ENCODE measurements at regions not wholly inside any gene's neighbourhood (a gene's known extent, or its start where the extent isn't known, plus 50 kb on each side); places are given as distances from the start of the nearest gene placed in this dataset.
A peak's percentile ranks its signal among the peaks of the same experiment; 100 is the strongest.

GRCh38 chrX:40303256-40304077, 205.7 kb upstream of the BCOR start:
- DNase-seq, result no peak

DNA sequence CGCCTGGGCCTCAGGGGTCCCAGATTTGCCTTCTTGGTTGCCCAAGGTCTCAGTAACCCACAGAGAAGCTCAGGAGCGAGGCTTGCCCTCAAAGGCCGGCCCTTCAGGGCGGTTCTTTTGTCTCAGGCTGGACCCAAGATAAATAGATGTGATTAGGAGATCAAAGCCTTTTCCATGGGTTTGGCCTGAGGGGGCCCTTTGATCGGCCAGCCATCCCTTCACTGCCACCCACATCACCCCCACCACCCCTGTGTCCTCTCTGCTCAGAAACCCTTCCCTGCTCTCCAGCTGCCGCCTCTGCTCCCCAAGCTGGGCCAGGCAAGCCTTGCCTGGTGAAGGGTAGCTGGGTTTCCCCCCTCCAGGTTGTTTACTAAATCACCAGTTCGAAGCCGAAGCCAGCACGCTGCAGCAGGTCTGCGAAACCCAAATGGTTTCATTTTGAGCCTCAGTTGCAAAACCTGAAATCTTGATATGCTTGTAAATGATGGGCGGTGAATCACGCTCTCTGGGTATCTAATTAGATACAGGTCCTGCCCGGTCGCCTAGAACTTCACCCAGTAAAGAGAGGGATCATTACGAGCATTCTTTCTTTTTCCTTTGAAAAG, 202.6 kb upstream of the BCOR start:
- no peak for DNase-seq

DNA sequence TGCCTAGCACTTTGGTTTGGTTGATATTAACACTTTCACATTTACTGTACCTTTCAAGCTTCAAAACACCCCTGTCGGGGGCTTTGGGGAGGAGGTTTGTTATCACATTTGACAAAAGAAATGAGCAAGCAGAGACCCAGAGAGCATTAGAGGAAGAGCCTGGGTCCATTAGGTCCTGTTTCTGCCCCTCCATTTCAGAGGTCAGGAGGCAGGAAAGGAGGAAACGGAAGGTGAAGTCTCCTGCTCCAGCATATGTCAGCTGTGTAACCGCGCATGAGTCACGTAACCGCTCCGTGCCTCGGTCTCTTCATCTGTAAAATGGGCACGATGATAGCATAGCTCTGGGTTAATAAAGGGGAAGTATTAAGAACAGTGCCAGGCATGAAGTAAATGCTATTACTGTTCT, 201.9 kb upstream of the BCOR start:
- no peak for DNase-seq

GRCh38 chrX:40298572-40299479, 201.1 kb upstream of the BCOR start:
- DNase-seq, result peak; percentile 38

GRCh38 chrX:40298069-40298468, 200.3 kb upstream of the BCOR start:
- DNase-seq, result no peak

- no peak for DNase-seq
Measured at GRCh38 chrX:40291553-40291952, 193.8 kb upstream of the BCOR start.

GRCh38 chrX:40290517-40290916, 192.8 kb upstream of the BCOR start:
- no peak for DNase-seq

GRCh38 chrX:40285876-40286275, 188.1 kb upstream of the BCOR start:
- DNase-seq, result no peak

- no peak for DNase-seq
Measured at GRCh38 chrX:40284852-40285251, 187.1 kb upstream of the BCOR start.

GRCh38 chrX:40283981-40284380, 186.2 kb upstream of the BCOR start:
- DNase-seq, result no peak

GRCh38 chrX:40282946-40283660, 185.3 kb upstream of the BCOR start:
- peak; percentile 50 for DNase-seq

DNA sequence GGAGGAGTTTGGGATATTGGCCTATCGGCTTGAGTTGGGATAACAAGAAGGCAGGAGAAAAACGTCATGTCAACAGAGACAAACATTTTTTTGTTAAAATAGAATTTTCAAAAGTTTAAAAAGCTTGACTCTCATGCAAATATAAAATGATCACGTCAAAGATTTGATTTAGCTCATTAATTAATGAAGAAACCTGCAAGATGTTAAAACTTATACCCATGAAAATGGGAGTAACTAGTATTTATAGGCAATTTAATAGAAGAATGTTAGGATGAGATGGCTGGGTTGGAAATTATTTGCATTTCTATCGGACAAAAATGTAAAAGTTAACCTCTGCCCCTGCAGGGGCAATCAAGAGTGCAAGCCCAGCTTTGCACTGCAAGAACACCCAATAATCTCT, 184.6 kb upstream of the BCOR start:
- DNase-seq, result no peak

DNA sequence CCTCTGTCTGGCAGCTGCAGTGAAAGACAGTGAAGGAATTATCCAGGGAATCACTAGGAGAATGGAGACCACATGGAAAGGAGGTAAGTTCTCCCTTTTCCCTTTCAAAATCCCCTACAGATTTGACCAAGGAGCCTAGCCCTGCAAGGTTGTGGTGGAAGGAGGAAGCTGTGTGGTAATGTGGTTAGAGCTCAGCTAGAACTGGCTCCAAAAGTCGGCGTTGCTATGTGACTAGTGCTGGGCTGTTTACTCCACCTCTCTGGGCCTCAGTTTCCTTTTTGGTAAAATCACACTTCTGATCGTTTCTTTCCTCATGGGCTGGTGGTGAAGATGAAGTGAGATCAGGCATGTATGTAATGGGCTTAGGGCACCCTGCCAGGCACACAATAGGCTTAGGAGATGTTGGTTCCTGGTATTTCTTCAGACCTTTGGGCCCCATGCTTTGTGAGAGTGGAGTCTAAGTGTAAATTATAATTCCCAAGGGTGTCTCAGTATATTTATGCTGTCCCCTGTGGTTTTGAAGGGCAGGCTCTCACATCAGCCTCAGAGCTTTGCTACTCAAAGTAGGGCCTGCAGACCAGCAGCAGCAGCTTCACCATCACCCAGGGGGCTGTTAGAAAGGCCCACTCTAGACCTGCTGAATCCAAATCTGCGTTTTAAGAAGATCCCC, 183.7 kb upstream of the BCOR start:
- DNase-seq, result no peak

GRCh38 chrX:40279762-40280161, 182.0 kb upstream of the BCOR start:
- no peak for DNase-seq

DNA sequence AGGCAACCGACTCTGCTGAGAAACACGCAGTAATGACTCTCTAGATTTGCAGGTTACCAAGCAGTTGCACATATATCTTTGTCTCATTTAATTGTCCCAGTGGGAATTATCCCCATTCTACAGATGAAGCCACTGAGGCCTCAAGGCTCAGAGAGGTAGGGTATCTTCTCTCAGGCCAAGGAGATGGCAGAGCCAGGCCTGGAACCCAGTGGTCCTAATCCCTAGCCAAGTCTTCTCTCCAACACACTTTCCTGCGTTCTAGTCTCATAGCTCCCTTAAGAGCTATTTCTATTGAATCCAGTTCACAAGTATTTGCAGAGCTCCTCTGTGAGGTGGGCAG, 181.3 kb upstream of the BCOR start:
- no peak for DNase-seq

DNA sequence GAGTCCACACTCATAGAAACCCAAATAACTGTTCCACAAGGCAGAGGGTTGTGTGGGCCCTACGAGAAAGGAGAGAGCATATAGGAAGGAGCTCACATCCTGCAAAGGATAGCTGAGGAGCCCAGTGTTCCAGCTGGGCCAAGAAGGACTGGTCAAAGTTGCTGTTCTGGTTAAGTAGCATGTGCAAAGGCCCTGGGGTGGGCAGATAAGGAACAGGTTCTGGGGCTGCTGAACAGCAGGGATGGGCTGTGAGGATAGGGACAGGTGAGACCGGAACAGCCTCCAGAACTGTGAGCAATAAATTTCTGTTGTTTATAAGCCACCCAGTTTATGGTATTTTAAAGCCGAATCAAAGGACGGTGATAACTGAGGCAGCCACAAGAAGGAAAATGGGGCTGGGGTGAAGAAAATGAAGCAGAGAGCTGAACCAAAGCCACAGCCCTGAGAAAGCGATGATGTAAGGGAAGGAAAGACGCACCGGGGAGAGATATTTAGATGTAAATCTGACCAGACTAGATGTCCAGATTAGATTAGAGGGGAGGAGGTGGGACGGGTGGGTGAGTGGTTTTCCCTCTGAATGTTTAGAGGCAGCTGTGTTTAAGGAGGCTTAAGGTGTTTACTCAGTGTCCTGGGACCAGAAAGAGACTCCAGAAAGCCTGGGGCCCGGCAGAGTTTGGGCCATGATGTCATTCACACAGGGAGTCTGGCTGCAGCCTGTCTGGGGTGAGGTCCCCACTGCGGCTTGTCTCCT, 180.8 kb upstream of the BCOR start:
- peak; percentile 77 for DNase-seq

DNA sequence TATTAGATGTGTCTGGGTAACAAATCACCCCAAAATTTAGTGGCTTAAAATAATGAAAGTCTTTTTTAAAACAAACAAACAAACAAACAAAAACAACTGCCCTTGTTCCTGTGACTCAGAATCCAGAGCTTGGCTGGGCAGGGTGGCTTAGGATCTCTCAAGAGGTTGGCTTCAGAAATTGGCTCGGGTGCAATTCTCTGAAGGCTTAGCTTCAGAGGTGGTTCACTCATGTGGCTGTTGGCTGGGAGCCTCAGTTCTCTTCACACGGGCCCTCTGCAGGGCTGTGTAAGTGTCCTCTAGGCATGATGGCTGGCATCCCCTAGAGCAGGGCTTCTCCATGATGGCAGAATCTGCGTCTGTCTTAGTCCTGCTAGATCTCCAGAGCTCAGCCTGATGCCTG, 179.9 kb upstream of the BCOR start:
- no peak for DNase-seq

DNA sequence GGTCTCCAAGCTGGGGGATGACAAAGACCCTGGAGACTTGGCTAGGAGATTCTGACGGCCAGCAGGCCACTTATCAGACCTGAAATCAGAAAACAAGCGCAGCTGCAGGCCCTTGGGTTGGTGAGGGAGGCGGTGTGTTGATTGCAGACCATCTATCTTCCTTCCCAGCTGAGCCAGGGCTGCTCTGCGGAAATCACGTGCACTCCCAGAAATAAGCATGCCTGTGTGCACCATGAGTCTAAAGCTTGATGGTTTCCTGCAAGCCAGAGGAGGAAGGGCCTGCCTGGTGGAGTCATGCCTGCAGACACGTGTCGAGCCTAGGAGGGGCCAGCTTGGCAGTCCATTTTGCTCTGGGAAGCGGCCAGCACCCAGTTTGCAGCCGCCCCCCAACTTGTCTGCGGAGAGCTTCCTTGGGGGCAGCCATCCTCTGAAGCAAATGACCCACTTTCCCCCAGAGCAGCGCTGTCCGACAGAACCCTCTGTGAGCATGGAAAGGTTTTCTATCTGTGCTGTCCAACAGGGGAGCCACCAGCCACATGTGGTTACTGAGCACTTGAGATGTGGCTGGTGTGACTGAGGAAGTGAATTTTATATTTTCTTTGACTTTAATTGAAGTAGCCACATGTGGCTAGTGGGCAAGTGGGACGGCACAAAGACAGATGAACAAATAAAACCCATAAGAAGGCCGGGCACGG, 175.7 kb upstream of the BCOR start:
- DNase-seq, result peak; percentile 66

DNA sequence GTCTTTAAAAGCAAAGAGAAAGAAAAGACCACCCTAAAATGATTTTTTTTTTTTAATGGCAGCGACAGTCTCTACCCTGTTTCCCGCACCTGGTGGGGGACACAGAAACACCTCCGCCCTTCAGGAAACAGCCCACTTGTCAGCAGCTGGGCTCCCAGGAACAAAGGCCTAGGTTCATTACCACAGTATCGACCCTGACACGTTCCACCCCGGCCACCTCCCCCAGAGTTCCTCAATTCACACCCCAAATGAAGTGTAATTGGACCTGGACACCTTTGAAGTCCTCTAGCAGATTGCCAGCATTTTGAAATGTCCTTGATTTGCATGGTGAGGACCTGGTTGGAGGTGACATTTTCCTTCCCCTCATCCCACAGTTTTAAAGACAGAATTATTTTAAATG, 175.0 kb upstream of the BCOR start:
- no peak for DNase-seq

- no peak for DNase-seq
Measured at GRCh38 chrX:40272141-40272540, 174.4 kb upstream of the BCOR start.

- DNase-seq, result peak; percentile 42
Measured at GRCh38 chrX:40268188-40268520, 170.4 kb upstream of the BCOR start.

All from fibroblast of skin of right biceps (primary cell).